ENCODE measurements at regions not wholly inside any gene's neighbourhood (a gene's known extent, or its start where the extent isn't known, plus 50 kb on each side); places are given as distances from the start of the nearest gene placed in this dataset.

- no peak for DNase-seq (ENCODE audit: low spot score)
Observed at GRCh38 chr15:28459279-28459678, 73.5 kb downstream of the GOLGA8G start.

- DNase-seq (ENCODE audit: low spot score): peak; percentile 63
Observed at GRCh38 chr15:28457396-28457932, 75.3 kb downstream of the GOLGA8G start.

- peak; percentile 69 for DNase-seq (ENCODE audit: low spot score)
Observed at GRCh38 chr15:28456476-28457395, 76.0 kb downstream of the GOLGA8G start.

- peak; percentile 69 for DNase-seq (ENCODE audit: low spot score)
Observed at GRCh38 chr15:28455537-28456475, 77.0 kb downstream of the GOLGA8G start.

GRCh38 chr15:28454751-28455220 lies 76.3 kb downstream of the GOLGA8F start:
- peak; percentile 36 for DNase-seq (ENCODE audit: low spot score)

Measured in left forelimb (tissue), 1 donor.